H1 (cell line): ENCODE measurements at regions not wholly inside any gene's neighbourhood (a gene's known extent, or its start where the extent isn't known, plus 50 kb on each side); places are given as distances from the start of the nearest gene placed in this dataset.

Experiments
- CBX8 ChIP-seq: fragments of 300-800, 300-1000 bp; sonication (generic); IDR thresholded peaks from 2 replicates; pipeline ENCODE4 v1.7.1; 2016; ENCODE audit warnings: low read depth, low read length, borderline replicate concordance
- CHD7 ChIP-seq: fragments of 300-600 bp; sonication (generic); IDR thresholded peaks from 2 replicates; pipeline ENCODE4 v1.7.1; 2012; ENCODE audit warnings: low read length, moderate library complexity, mild to moderate bottlenecking, inconsistent platforms; ENCODE audit not compliant: insufficient replicate concordance
- E2F6 ChIP-seq: IDR thresholded peaks from 2 replicates; pipeline ENCODE4 v1.6.1; 2012; ENCODE audit warnings: inconsistent platforms
- EZH2 ChIP-seq: fragments of 200-600 bp; sonication (generic); IDR thresholded peaks from 2 replicates; pipeline ENCODE4 v1.7.1; 2012; ENCODE audit warnings: low read depth, mild to moderate bottlenecking, moderate library complexity, low read length, inconsistent platforms; ENCODE audit not compliant: severe bottlenecking
- KDM5A ChIP-seq: fragments of 200-600 bp; IDR thresholded peaks from 2 replicates; pipeline ENCODE4 v1.7.1; 2012; ENCODE audit warnings: mild to moderate bottlenecking, low read length, inconsistent platforms, mixed read lengths
- MAFK ChIP-seq: IDR thresholded peaks from 2 replicates; pipeline ENCODE4 v1.6.1; 2012; ENCODE audit warnings: low read depth, mild to moderate bottlenecking, improper control_type of control experiment, low read length
- TCF12 ChIP-seq: IDR thresholded peaks from 2 replicates; pipeline ENCODE4 v1.6.1; 2011; ENCODE audit warnings: low read depth, mild to moderate bottlenecking, low read length

GRCh38 chr22:48402591-48403031 is 1425.1 kb downstream of the BRD1 start (continued):
- TF ChIP-seq CHD7 (no peak), KDM5A (no peak), E2F6 (no peak), EZH2 (no peak), MAFK (no peak), CBX8 (no peak), TCF12 (no peak)
